ENCODE measurements at regions not wholly inside any gene's neighbourhood (a gene's known extent, or its start where the extent isn't known, plus 50 kb on each side); places are given as distances from the start of the nearest gene placed in this dataset.

- no peak for TF ChIP-seq CTCF (IDR thresholded peaks at IDR 0.05)
- no peak for TF ChIP-seq ZFX (IDR thresholded peaks at IDR 0.05; ENCODE audit: borderline replicate concordance)
Measured at GRCh38 chr22:22744412-22745224, 100.2 kb downstream of the GGTLC2 start.
